GM23338 (cell line): ENCODE measurements at regions not wholly inside any gene's neighbourhood (a gene's known extent, or its start where the extent isn't known, plus 50 kb on each side); places are given as distances from the start of the nearest gene placed in this dataset.

Experiments
- ATAC-seq: fragments of 200-7000 bp; cut with Tn5 transposase; 3 replicates; pipeline ENCODE4 v1.9.1; 2020
- DNase-seq: peaks from one replicate; pipeline ENCODE4 v3.0.0-alpha.2; 2015; ENCODE audit warnings: low spot score
- H2AFZ ChIP-seq: fragments of 200-600 bp; sonication (generic); 2 replicates; pipeline ENCODE4 v1.8.0; 2016; ENCODE audit warnings: antibody characterized with exemption, mild to moderate bottlenecking, moderate library complexity
- H3F3A ChIP-seq: fragments of 200-600 bp; sonication (generic); replicated peaks from 2 replicates; pipeline ENCODE4 v1.8.0; 2017; ENCODE audit warnings: antibody characterized with exemption, mixed run types, low read depth
- H3K27ac ChIP-seq: fragments of 200-600 bp; sonication (generic); 2 replicates; pipeline ENCODE4 v1.6.1; 2016; ENCODE audit warnings: low read depth
- H3K27me3 ChIP-seq: fragments of 200-600 bp; sonication (generic); 2 replicates; pipeline ENCODE4 v1.8.0; 2016; ENCODE audit warnings: mild to moderate bottlenecking, mixed run types, moderate library complexity; ENCODE audit not compliant: insufficient read depth
- H3K36me3 ChIP-seq: fragments of 200-600 bp; sonication (generic); 2 replicates; pipeline ENCODE4 v1.8.0; 2016; ENCODE audit warnings: mild to moderate bottlenecking; ENCODE audit not compliant: insufficient read depth
- H3K4me1 ChIP-seq: fragments of 200-600 bp; sonication (generic); 2 replicates; pipeline ENCODE4 v1.8.0; 2016; ENCODE audit warnings: mild to moderate bottlenecking, moderate library complexity; ENCODE audit not compliant: insufficient read depth
- H3K4me2 ChIP-seq: fragments of 200-600 bp; sonication (generic); 2 replicates; pipeline ENCODE4 v1.7.1; 2017; ENCODE audit warnings: mixed run types
- H3K4me3 ChIP-seq: fragments of 200-600 bp; sonication (generic); 2 replicates; pipeline ENCODE4 v1.6.1; 2016; ENCODE audit warnings: mixed run types
- H3K79me2 ChIP-seq: fragments of 200-600 bp; sonication (generic); replicated peaks from 2 replicates; pipeline ENCODE4 v1.8.0; 2017; ENCODE audit warnings: mild to moderate bottlenecking; ENCODE audit not compliant: insufficient read depth
- H3K9me2 ChIP-seq: fragments of 200-600 bp; sonication (generic); 2 replicates; pipeline ENCODE4 v1.8.0; 2017; ENCODE audit not compliant: insufficient read depth
- H4K20me1 ChIP-seq: fragments of 200-600 bp; sonication (generic); replicated peaks from 2 replicates; pipeline ENCODE4 v1.8.0; 2017; ENCODE audit warnings: mild to moderate bottlenecking; ENCODE audit not compliant: insufficient read depth
- H3K27ac Mint-ChIP-seq: 2 replicates; pipeline ENCODE4 v1.8.0; 2020; ENCODE audit warnings: inconsistent platforms, mild to moderate bottlenecking, moderate library complexity, mixed read lengths
- H3K27me3 Mint-ChIP-seq: 3 replicates; pipeline ENCODE4 v1.8.0; 2022; ENCODE audit warnings: low read depth, mild to moderate bottlenecking, moderate library complexity, mixed read lengths, inconsistent platforms; ENCODE audit not compliant: insufficient read depth, poor library complexity
- H3K36me3 Mint-ChIP-seq: 3 replicates; pipeline ENCODE4 v1.8.0; 2021; ENCODE audit warnings: low read depth, mild to moderate bottlenecking, inconsistent platforms, moderate library complexity, mixed read lengths
- H3K4me1 Mint-ChIP-seq: 3 replicates; pipeline ENCODE4 v1.8.0; 2020; ENCODE audit warnings: mild to moderate bottlenecking, inconsistent platforms, mixed read lengths
- H3K4me3 Mint-ChIP-seq: 3 replicates; pipeline ENCODE4 v1.8.0; 2021; ENCODE audit warnings: moderate library complexity, mild to moderate bottlenecking, inconsistent platforms, mixed read lengths
- H3K9me3 Mint-ChIP-seq: 3 replicates; pipeline ENCODE4 v1.8.0; 2020; ENCODE audit warnings: moderate library complexity, mild to moderate bottlenecking, inconsistent platforms, mixed read lengths
- CREB1 ChIP-seq: fragments of 250-450 bp; sonication (Bioruptor Pico); IDR thresholded peaks from 2 replicates; pipeline ENCODE4 v1.5.0; 2020; ENCODE audit warnings: low read depth, mild to moderate bottlenecking, moderate library complexity
- CTCF ChIP-seq, 2 experiments: fragments of 200-600 bp in 1 of 2; sonication (generic) in 1 of 2; conservative IDR thresholded peaks; 2 replicates each; pipeline versions ENCODE4 v1.5.1 to v1.6.1; 2016 to 2017; ENCODE audit warnings: antibody characterized with exemption in 2 of 2, low read depth in 2 of 2, mild to moderate bottlenecking in 2 of 2, moderate library complexity in 1 of 2
- ETS1 ChIP-seq: IDR thresholded peaks from 2 replicates; pipeline ENCODE4 v1.6.1; 2016; ENCODE audit warnings: antibody characterized with exemption
- EZH2 ChIP-seq: fragments of 200-600 bp; sonication (generic); IDR thresholded peaks from one replicate; pipeline ENCODE4 v1.8.0; 2017; ENCODE audit warnings: antibody characterized with exemption, mild to moderate bottlenecking, low read depth; ENCODE audit not compliant: unreplicated experiment
- EZH2phosphoT487 ChIP-seq: fragments of 200-600 bp; sonication (generic); IDR thresholded peaks from one replicate; pipeline ENCODE4 v1.8.1; 2018; ENCODE audit warnings: antibody characterized with exemption; ENCODE audit not compliant: unreplicated experiment
- JUNB ChIP-seq: IDR thresholded peaks from one replicate; pipeline ENCODE4 v1.6.1; 2016; ENCODE audit warnings: antibody characterized with exemption; ENCODE audit not compliant: unreplicated experiment
- NANOG ChIP-seq: IDR thresholded peaks from 2 replicates; pipeline ENCODE4 v1.6.1; 2016; ENCODE audit warnings: antibody characterized with exemption, borderline replicate concordance
- POLR2AphosphoS5 ChIP-seq: IDR thresholded peaks from 2 replicates; pipeline ENCODE4 v1.6.1; 2016; ENCODE audit warnings: antibody characterized with exemption, low read depth
- STAT1 ChIP-seq: IDR thresholded peaks from one replicate; pipeline ENCODE4 v1.6.1; 2016; ENCODE audit warnings: antibody characterized with exemption; ENCODE audit not compliant: unreplicated experiment
- ZNF114 ChIP-seq: fragments of 250-450 bp; sonication (Bioruptor Pico); IDR thresholded peaks from 2 replicates; pipeline ENCODE4 v1.5.0; 2020; ENCODE audit warnings: mild to moderate bottlenecking, moderate library complexity
- TF ChIP-seq, protein P1 (sequence below): fragments of 250-450 bp; sonication (Bioruptor Pico); IDR thresholded peaks from 2 replicates; pipeline ENCODE4 v1.5.0; 2020; ENCODE audit warnings: mild to moderate bottlenecking, moderate library complexity

- H3K4me1 Mint-ChIP-seq = no peaks in the 10 kb centered on the region
- Histone ChIP-seq H3K4me3 (no peak overlapping the region), H3K79me2 (no peaks in the 10 kb centered on the region), H3K27ac (no peak overlapping the region), H3K4me2 (no peak overlapping the region), H3K27me3 (no peaks in the 10 kb centered on the region), H4K20me1 (no peaks in the 10 kb centered on the region), H2AFZ (peak overlapping the region; percentile 39; the same call in 1 of the 2 replicates), H3K9me2 (0 out of 2 replicates have a peak, but pooled peaks cover 6% of the 10 kb centered on the region), H3K36me3 (no peaks in the 10 kb centered on the region), H3K4me1 (no peaks in the 10 kb centered on the region), H3F3A (no peaks in the 10 kb centered on the region)
- H3K4me3 Mint-ChIP-seq = no peak overlapping the region
- no peaks in the 10 kb centered on the region for H3K27me3 Mint-ChIP-seq
- H3K36me3 Mint-ChIP-seq = no peaks in the 10 kb centered on the region
- DNase-seq (no peak), ATAC-seq (no peak)
- H3K27ac Mint-ChIP-seq = no peak overlapping the region
- no peaks in the 10 kb centered on the region for H3K9me3 Mint-ChIP-seq
- TF ChIP-seq EZH2 = no peak
- no peak for TF ChIP-seq EZH2phosphoT487
- no peak for TF ChIP-seq STAT1
- TF ChIP-seq CREB1 (CRISPR knock-in tag) = no peak
- TF ChIP-seq POLR2AphosphoS5 = no peak
- no peak for TF ChIP-seq CTCF (conservative IDR thresholded peaks at IDR 0.05; ENCODE audit: low read depth in 2 of 2)
These were observed 157.7 kb upstream of the EYA4 start for GRCh38 chr6:133083248-133083967.

DNA sequence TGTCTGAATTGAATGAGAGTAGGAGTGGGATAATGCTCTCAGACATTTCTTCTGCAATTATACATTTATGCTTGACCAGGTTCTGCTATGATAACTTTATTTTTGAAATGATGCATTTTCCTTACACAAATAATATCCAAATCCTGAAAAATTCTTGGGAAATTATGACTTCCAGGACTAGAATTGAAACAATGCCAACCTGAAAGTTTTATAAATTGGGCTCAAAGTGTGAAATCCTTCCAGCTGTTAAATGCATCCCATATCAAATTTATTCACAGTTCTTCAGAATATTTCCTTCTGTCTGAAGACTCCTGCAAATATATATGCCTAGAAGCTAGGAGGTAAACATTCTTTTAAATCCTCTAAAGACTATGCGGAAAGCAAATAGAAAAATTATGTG, 155.7 kb upstream of the EYA4 start:
- Histone ChIP-seq H3K4me1 (no peaks in the 10 kb centered on the region), H3K79me2 (no peaks in the 10 kb centered on the region), H3K4me2 (no peak overlapping the region), H3K27ac (no peak overlapping the region), H3K4me3 (no peak overlapping the region), H3F3A (no peaks in the 10 kb centered on the region), H3K9me2 (0 out of 2 replicates have a peak, but pooled peaks cover 6% of the 10 kb centered on the region), H4K20me1 (no peaks in the 10 kb centered on the region), H2AFZ (no peak overlapping the region), H3K27me3 (no peaks in the 10 kb centered on the region), H3K36me3 (no peaks in the 10 kb centered on the region)
- H3K27me3 Mint-ChIP-seq = no peaks in the 10 kb centered on the region
- ATAC-seq (no peak), DNase-seq (no peak)
- H3K9me3 Mint-ChIP-seq = no peaks in the 10 kb centered on the region; the same call in 2 of the 3 replicates
- no peak overlapping the region for H3K27ac Mint-ChIP-seq
- H3K36me3 Mint-ChIP-seq = no peaks in the 10 kb centered on the region
- H3K4me1 Mint-ChIP-seq = peaks cover 8% of the 10 kb centered on the region; the same call in 2 of the 3 replicates
- no peak overlapping the region for H3K4me3 Mint-ChIP-seq
- TF ChIP-seq ZNF114 (CRISPR knock-in tag) (no peak), NANOG (no peak), EZH2phosphoT487 (no peak), JUNB (no peak), ETS1 (no peak), CREB1 (CRISPR knock-in tag) (no peak), STAT1 (no peak)
- TF ChIP-seq, protein P1, sequence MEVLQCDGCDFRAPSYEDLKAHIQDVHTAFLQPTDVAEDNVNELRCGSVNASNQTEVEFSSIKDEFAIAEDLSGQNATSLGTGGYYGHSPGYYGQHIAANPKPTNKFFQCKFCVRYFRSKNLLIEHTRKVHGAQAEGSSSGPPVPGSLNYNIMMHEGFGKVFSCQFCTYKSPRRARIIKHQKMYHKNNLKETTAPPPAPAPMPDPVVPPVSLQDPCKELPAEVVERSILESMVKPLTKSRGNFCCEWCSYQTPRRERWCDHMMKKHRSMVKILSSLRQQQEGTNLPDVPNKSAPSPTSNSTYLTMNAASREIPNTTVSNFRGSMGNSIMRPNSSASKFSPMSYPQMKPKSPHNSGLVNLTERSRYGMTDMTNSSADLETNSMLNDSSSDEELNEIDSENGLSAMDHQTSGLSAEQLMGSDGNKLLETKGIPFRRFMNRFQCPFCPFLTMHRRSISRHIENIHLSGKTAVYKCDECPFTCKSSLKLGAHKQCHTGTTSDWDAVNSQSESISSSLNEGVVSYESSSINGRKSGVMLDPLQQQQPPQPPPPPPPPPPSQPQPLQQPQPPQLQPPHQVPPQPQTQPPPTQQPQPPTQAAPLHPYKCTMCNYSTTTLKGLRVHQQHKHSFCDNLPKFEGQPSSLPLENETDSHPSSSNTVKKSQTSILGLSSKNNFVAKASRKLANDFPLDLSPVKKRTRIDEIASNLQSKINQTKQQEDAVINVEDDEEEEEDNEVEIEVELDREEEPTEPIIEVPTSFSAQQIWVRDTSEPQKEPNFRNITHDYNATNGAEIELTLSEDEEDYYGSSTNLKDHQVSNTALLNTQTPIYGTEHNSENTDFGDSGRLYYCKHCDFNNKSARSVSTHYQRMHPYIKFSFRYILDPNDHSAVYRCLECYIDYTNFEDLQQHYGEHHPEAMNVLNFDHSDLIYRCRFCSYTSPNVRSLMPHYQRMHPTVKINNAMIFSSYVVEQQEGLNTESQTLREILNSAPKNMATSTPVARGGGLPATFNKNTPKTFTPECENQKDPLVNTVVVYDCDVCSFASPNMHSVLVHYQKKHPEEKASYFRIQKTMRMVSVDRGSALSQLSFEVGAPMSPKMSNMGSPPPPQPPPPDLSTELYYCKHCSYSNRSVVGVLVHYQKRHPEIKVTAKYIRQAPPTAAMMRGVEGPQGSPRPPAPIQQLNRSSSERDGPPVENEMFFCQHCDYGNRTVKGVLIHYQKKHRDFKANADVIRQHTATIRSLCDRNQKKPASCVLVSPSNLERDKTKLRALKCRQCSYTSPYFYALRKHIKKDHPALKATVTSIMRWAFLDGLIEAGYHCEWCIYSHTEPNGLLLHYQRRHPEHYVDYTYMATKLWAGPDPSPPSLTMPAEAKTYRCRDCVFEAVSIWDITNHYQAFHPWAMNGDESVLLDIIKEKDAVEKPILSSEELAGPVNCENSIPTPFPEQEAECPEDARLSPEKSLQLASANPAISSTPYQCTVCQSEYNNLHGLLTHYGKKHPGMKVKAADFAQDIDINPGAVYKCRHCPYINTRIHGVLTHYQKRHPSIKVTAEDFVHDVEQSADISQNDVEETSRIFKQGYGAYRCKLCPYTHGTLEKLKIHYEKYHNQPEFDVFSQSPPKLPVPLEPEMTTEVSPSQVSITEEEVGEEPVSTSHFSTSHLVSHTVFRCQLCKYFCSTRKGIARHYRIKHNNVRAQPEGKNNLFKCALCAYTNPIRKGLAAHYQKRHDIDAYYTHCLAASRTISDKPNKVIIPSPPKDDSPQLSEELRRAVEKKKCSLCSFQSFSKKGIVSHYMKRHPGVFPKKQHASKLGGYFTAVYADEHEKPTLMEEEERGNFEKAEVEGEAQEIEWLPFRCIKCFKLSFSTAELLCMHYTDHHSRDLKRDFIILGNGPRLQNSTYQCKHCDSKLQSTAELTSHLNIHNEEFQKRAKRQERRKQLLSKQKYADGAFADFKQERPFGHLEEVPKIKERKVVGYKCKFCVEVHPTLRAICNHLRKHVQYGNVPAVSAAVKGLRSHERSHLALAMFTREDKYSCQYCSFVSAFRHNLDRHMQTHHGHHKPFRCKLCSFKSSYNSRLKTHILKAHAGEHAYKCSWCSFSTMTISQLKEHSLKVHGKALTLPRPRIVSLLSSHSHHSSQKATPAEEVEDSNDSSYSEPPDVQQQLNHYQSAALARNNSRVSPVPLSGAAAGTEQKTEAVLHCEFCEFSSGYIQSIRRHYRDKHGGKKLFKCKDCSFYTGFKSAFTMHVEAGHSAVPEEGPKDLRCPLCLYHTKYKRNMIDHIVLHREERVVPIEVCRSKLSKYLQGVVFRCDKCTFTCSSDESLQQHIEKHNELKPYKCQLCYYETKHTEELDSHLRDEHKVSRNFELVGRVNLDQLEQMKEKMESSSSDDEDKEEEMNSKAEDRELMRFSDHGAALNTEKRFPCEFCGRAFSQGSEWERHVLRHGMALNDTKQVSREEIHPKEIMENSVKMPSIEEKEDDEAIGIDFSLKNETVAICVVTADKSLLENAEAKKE = no peak
